B cell (primary cell): ENCODE measurements at regions not wholly inside any gene's neighbourhood (a gene's known extent, or its start where the extent isn't known, plus 50 kb on each side); places are given as distances from the start of the nearest gene placed in this dataset.

Source experiments
- EZH2 ChIP-seq: IDR thresholded peaks from 2 replicates; pipeline ENCODE4 v1.6.1; 2012; ENCODE audit warnings: borderline replicate concordance, low read depth, mild to moderate bottlenecking, moderate library complexity, low read length; ENCODE audit not compliant: insufficient read depth, poor library complexity, severe bottlenecking
- TF ChIP-seq, protein P1 (sequence below): fragments of 200-600 bp; IDR thresholded peaks from one replicate; pipeline ENCODE4 v1.8.0; 2022; ENCODE audit warnings: antibody characterized with exemption, mild to moderate bottlenecking

- TF ChIP-seq, protein P1, sequence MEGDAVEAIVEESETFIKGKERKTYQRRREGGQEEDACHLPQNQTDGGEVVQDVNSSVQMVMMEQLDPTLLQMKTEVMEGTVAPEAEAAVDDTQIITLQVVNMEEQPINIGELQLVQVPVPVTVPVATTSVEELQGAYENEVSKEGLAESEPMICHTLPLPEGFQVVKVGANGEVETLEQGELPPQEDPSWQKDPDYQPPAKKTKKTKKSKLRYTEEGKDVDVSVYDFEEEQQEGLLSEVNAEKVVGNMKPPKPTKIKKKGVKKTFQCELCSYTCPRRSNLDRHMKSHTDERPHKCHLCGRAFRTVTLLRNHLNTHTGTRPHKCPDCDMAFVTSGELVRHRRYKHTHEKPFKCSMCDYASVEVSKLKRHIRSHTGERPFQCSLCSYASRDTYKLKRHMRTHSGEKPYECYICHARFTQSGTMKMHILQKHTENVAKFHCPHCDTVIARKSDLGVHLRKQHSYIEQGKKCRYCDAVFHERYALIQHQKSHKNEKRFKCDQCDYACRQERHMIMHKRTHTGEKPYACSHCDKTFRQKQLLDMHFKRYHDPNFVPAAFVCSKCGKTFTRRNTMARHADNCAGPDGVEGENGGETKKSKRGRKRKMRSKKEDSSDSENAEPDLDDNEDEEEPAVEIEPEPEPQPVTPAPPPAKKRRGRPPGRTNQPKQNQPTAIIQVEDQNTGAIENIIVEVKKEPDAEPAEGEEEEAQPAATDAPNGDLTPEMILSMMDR, result no peak
- TF ChIP-seq EZH2, result no peak
These were observed 205.2 kb upstream of the RTL1 start for GRCh38 chr14:101108579-101109346.
